HG03432 (cell line): ENCODE measurements at regions not wholly inside any gene's neighbourhood (a gene's known extent, or its start where the extent isn't known, plus 50 kb on each side); places are given as distances from the start of the nearest gene placed in this dataset.
"Not testable (repeated sequence)": the region's sequence is repeated elsewhere in the genome, so short reads cannot be mapped to it uniquely, and the experiment has no call there.

Source experiments
- ATAC-seq: cut with Tn5 transposase; IDR thresholded peaks from one replicate; pipeline ENCODE4 v1.9.1; 2021; ENCODE audit warnings: mild to moderate bottlenecking, moderate library complexity; ENCODE audit not compliant: unreplicated experiment

DNA sequence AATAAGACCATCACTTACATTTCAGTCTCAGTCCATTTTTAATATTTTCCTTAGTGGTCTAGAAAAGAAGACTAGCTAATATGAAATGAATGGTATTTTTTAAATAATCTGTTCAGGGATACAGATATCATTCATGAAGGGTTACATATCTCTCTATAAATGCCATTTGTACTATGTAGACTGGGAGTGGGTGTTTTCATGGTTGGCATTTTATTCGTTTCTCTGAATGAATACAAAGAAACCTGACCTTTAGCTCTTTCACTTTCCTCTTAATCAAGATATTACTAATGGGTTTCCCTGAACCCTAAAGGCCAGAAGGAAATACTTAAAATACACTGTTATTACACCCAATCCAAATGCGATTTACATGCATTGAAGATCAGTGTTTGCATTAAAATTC lies 788.9 kb downstream of the TBC1D32 start:
- no peak for ATAC-seq

DNA sequence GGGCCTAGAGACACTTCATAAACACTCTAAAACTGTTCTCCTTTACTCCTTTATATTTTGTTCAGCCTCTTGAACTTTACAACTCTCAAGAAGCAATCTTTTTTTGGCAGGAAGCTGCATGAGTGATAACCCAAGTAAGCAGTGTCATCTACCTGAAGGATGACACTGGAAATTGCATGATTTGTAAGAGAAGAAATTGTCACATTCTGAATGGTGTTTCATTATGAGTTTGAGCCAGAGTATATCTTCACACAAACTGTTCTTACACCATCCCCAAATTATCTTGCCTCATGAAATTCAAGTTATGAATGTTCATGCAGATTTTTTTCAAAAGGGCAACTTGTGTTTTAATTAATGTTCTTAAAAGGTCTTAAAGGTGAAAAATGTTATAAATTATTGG lies 799.3 kb downstream of the TBC1D32 start:
- ATAC-seq = no peak

DNA sequence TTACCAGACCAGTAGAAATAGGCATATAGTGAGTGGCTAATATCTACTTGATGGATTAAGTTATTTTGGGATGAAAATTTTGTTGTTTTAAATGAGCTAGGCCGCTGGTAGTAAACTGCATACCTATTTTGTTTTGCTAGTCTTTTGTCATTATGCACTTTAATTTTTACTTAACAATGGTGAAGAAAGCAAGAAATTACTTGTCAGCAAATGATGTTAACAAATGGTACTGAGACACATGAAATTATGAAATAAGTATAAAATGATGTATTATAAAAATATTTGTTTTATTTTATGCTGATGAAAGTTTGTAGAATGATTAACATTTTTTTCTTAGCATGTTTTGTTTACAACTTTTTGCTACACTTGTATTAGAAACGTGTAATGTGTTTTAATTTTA lies 807.7 kb downstream of the TBC1D32 start:
- ATAC-seq = no peak

DNA sequence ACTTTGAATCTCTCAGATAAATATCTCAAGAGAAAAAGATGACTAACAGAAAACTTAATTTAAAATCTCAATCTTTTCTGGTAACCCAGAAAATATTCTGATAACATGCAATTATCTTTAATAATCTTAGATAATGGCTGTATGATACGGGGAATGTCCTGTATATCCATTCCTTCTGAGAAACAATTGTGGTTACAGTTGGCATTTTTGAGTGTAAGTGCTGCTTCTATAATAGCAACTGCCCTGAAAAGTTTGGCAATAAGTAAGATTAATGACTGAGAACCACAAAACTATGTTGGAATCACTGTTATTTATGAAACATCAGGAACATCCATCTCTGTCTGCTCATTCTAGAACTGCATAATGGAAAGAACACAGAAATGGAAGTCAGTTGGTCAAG lies 819.7 kb downstream of the TBC1D32 start:
- ATAC-seq = no peak

DNA sequence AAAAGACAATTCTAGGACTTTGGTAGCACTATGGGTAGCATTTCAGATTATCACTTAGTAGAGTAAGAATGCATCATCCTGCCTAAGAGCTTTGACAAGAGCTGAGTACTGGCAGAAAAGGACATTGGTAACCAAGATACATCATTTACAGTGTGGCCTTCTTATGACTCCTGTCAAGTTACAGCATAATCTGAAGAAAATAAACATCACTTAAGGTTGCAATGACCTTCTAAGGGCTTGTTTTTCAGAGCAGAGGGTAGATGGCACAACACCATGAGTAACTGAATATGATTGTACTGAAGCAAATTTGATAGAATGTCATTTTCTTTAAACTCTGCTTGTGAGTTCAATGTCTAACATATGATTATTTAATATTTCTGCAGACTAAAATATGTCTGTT lies 822.6 kb downstream of the TBC1D32 start:
- no peak for ATAC-seq

DNA sequence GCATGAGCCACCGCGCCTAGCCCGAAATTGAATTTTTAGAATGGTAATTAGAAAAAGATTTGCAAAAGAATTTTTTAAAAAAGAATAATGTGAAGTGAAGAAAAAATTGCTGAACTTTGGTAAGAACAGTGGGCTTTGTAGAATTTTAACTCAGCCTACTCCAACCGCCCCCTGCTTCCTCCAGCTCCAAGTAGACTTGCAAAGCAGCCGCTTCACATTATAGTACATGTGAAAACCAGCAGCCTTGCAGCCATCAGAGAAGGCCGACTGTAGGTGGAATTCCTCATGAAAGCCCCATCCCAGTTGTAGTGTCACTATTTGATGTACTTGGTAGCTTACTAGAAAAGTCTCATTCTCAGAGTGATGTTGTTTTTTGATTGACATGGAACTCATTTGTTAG lies 835.6 kb downstream of the TBC1D32 start:
- no peak for ATAC-seq

DNA sequence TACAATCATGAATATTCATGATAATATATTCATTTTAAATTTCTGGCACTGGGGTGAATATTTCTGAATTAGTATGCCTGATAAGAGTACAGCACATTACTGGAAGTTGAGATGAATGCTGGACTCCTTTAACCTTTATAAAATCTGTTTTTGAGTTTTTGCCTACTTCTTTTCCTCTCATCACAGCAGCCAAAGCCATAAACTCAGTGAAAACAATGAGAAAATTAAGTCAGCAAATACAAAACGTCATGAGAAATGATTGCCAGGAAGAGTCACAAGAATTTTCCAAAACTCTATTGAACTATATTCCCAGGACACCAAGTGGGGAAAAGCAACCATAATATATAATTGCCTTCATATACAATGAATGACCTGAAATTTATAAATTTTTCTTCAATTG lies 837.6 kb downstream of the TBC1D32 start:
- no peak for ATAC-seq

DNA sequence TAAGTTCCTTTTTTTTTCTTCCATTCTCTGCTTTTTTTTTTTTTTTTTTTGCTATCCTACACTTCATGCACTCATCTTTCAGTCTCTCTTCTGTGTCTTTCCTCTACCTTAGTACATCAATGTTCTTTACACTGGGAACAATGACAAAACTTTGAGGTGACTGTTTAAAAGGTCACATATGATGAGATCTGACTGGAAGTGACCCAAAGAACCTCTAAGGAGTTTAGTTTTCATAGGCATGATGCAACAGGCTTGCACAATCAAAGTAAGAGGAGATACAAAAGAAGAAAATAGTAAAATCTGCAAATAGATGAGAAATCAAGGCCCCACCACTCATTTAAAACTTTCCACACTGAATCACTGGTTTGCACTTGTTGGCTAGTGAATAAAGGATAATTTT lies 840.8 kb downstream of the TBC1D32 start:
- no peak for ATAC-seq

DNA sequence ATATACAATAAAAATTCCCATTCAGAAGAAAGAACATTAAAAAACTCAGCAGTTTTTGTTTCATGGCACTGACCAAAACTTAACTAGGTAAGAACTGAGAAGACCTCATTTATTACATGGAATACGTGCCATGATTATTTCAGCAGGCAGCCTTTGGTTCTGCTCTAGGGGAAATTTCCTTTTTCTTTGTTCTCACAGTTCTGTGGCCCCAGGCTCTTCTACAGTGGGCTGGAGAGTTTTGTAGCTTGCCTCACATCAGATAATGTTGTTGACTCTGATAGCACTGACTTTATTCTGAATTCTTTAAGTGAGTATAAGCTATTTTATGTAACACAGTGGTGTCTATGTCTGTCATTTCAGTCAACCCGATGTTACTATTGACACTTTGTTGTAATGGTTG lies 844.3 kb downstream of the TBC1D32 start:
- no peak for ATAC-seq

DNA sequence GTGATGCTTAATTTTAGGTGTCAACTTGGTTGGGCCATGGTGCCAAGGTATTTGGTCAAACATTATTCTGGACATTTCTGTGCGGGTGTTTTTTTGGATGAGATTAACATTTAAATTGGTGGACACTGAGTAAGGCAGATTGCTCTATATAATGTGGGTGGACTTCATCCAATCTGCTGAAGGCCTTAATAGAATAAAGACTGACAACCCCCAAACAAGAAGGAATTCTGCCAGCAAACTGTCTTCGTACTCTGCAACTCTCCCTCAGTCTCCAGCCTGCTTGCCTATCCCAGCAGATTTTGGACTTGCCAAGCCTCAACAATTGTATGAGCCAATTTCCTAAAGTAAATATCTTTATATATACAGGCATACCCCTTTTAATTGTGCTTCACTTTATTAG lies 850.1 kb downstream of the TBC1D32 start:
- no peak for ATAC-seq

DNA sequence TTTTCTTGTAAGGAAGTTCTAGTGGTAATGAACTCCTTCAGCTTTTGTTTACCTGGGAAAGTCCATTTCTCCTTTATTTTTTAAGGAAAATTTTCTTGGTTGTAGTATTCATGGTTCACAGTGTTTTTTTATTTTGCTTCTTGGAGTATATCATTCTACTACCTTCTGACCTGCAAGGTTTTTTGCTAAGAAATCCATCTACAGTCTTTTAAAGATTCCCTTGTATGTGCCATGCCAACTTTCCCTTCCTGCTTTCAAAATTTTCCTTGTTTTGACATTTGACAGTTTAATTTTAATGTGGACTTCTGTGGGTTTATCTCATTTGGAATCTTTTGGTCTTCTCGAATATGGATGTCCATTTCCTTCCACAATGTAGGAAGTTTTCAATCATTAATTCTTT lies 855.6 kb downstream of the TBC1D32 start:
- ATAC-seq = no peak

DNA sequence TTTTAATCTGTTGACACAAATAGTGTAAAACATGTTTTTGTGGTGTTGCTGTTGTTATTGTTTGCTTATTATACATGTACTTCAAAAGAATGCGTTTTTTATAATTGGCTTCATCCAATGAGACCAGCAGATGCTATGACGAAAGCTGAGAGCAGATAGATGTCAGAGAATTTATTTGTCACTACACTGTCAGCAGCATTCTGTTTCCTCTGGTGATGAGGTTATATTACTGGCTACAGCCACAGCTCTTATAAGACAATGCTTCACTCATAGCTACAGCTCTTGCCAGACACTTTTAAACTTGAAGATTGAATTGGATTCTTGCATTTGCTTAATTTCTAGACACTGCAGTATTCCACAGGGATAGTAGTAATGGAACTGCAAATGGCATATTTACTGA lies 860.5 kb downstream of the TBC1D32 start:
- no peak for ATAC-seq

DNA sequence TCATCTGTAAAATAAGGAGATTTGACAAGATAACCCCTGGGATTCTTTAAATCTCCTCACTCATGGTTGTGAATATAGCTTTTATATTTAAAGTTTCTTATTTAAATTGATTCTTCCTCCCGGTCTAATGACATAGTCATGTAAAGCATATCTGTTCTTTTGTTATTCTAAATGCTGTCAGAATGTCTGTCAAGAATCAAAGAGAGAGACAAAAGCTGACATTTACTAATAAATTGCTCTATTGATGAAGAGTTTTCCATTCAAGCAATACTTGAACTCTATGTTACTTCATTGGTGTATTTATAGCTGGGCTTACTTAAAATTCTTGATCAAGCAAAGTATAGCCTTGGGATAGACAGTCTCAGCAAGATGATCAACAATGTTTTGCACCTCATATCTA lies 865.8 kb downstream of the TBC1D32 start:
- no peak for ATAC-seq

DNA sequence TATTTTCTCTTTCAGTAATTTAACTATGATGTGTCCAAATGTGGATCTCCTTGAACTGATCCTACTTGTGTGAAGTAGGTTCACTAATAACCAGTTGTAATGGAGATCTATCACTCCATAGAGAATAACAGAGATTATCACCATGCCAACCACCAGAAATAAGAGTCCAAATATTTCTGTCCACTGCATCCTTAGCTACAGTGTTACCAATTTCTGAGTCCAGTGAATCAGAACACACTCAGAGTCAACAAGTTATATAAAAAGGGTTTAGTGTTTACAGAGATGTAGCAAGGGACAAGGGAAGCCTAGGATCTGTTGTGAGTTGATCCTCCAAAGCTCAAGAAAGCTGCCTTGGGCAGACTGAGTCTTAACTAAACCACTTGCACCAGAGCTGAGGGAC lies 882.8 kb downstream of the TBC1D32 start:
- no peak for ATAC-seq

DNA sequence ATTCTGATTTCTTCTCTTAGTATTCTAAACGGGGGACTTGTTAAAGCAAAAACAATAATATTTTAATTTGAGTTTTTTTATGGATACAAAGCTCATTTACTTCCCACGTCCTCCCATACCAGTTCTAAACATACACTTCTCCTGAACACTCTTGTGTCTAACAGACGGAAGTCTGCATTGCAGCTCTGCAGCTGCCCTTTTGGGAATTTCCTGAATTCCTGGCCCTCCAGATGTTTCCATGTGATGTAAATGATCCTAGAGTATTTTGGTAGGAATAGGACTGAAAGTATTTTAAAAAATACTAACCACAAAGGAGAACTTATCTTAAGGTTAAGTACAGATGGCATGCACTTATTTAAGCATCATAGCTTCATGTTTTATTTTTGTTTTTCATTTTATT lies 886.7 kb downstream of the TBC1D32 start:
- ATAC-seq = no peak

DNA sequence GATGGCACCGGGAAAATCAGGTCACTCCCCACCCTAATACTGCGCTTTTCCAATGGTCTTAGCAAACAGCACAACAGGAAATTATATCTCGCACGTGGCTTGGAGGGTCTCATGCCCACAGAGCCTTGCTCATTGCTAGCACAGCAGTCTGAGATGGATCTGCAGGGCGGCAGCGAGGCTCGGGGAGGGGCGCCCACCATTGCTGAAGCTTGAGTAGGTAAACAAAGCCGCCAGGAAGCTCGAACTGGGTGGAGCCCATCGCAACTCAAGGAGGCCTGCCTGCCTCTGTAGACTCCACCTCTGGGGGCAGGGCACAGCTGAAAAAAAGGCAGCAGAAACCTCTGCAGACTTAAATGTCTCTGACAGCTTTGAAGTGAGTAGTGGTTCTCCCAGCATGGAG lies 901.4 kb downstream of the TBC1D32 start:
- not testable (repeated sequence) for ATAC-seq

DNA sequence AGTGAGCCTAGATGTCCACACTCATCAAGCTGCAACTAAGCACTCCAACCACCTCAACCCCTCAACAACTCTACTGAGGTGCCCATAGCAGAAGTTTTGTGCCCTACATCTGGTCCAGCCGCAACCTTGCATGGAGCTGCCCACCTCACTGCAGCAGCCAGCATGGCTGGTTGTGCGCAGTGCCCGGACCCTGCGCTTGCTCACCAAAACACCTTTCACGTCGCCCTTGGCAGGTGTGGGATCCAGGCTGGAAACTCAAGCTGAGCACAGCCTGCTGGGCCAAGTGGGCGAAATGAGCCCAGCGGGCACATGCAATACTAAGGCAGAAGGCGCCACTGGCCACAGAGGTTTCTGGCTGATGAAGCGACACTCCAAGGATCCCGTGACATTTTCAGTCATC lies 902.4 kb downstream of the TBC1D32 start:
- ATAC-seq = no peak

DNA sequence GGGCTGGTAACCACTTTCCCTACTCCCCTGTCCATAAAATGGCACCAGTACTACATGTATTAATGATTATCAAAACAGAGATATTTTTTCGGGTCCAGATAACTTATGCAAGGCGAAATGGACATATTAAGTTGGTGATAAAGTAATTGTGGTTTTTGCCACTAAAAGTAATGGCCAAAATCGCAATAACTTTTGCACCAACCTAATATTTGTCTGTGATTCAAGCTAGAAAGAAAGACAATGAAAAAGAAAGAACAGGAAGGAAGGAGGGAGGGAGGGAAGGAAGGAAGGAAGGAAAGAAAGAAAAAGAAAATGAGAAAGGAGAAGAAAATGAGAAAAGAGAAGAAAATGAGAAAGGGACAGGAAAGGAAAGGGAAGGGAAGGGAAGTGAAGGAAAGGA lies 922.9 kb downstream of the TBC1D32 start:
- ATAC-seq = no peak

DNA sequence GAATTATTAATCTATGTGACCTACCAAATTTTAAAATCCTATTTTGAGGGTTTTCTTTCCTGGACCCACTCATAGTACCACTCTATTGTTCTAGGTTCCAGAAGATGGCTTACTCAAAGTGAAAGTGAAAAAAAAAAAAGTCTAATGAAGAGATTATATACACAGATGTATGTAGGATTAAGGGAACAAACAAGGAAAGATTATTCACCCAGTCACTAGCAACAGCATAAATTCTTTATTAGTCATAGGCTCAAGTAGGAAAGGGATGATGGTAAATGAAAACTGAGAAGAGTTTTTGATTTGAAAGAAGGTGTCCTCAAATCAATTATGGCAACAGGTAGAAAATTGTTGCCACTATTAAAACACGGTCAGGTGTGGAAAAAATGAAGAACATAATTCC lies 923.7 kb downstream of the TBC1D32 start:
- no peak for ATAC-seq

DNA sequence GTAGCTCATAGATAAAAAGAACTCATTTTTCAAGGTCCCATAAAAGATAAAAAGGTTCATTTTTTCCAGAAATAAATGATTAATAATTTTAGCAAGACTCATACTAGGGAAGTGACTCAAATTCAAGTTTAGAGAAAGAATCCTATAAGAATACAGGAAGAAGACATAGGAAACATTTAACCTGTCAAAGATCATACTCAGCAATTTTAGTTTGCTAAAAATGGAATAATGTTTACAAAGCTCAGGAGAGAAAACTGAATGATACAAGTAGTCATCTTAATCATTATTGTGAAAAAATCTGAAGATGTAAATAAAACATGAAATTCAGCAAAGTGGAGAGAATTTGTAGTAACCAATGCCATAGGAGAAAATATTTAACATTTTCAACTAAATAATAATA lies 926.6 kb downstream of the TBC1D32 start:
- ATAC-seq = no peak

DNA sequence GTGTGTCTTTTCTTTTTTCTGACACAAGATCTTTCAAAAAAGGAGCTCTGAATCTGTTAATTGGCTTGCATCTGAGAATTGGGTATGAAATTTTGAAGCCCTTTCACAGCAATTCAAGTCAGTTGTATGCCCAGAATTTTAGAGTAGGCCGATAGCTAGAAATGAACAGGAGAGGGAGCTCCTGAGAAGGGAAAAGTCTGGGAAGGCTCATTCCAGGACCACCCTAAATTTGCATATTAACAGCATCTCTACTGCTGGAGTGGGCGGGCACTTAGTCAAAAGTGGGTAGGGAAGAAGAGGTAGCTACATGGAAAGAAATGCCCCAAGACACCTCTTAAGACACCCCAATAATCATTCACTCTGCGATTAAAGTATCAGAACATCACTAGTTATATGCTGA lies 928.3 kb downstream of the TBC1D32 start:
- no peak for ATAC-seq

DNA sequence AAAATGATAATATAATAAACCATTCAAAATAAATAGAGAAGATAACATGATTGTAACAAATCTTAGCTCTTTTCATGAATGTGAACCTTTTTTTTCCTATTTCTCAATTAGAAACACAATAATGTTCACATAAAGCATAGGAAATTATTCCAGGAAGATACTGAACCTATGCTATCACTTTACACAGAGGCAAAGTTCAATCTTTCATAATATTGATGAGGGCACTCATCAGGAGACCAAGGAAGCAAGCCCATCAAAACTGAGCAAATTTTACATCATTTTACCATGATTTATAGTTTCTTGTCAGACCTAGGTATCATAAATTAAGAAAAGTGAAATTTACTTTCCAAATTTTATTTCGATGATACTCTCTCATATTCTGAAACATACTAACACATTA lies 938.5 kb downstream of the TBC1D32 start:
- ATAC-seq = no peak

DNA sequence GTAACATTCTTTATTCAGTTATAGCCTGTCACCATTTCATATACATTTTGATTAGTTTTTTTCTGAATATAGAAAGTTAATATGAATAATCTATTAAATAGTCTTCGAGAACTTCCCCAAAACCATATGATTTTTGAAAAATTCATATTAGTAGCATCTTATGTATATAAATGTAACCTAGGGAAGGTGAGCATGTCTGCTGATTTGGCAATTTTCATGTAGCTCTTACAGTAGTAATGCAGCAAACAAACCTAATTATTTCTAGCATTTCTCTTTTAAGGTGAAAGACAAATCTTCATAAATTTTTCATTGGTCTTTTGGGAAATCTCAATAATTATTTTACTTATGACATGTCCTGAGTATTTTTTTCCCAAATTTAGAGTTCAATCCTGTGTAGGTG lies 939.0 kb downstream of the TBC1D32 start:
- no peak for ATAC-seq

DNA sequence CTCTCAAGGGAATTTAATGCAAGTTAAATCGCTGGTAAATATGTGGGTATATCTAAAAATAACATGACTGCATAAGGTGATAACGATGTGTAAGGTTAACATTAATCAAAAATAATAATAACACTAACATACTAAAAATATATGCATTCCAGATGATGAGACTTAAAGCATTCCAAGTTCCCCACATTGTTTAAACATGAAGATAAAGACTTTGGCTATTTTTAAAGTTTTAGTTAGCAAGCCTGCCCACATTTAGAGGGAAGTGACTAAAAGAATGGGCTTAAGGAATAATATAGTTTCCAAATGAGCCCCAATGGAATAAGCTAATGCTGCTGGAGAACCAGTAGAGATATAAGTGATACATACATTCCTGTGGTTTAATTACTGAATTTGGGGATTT lies 941.3 kb downstream of the TBC1D32 start:
- ATAC-seq = no peak
